SK-N-SH (cell line): ENCODE measurements at regions not wholly inside any gene's neighbourhood (a gene's known extent, or its start where the extent isn't known, plus 50 kb on each side); places are given as distances from the start of the nearest gene placed in this dataset.

Experiments
- CTCF ChIA-PET: fragments of 300-600, 350-600 bp; formaldehyde crosslinking; extraction: SDS; loops from one replicate; lab custom pipeline; 2021; lab: Yijun Ruan, JAX
- POLR2A ChIA-PET: fragments of 350-600 bp; sonication (Branson Sonifier 250); formaldehyde crosslinking; extraction: SDS; loops from one replicate; lab custom pipeline; 2020; ENCODE audit warnings: antibody characterized with exemption, inconsistent platforms; lab: Yijun Ruan, JAX
- DNase-seq: peaks from one replicate; pipeline ENCODE4 v3.0.0; 2012
- H2AFZ ChIP-seq: fragments of 200-600 bp; sonication (generic); 2 replicates; pipeline ENCODE4 v1.8.1; 2016; ENCODE audit warnings: antibody characterized with exemption, mild to moderate bottlenecking, low read depth
- H3F3A ChIP-seq: fragments of 200-600 bp; sonication (generic); replicated peaks from 2 replicates; pipeline ENCODE3; 2016; ENCODE audit warnings: antibody characterized with exemption, mild to moderate bottlenecking; ENCODE audit not compliant: insufficient read depth
- H3K27ac ChIP-seq, 2 experiments: fragments of 200-500 bp in 1 of 2; fragments of 200-600 bp in 1 of 2; sonication (Bioruptor generic) in 1 of 2; sonication (generic), shearing (Covaris generic) in 1 of 2; 2 replicates each; pipeline versions ENCODE4 v1.5.1 to v1.6.1; 2014 to 2016; ENCODE audit warnings: low read depth in 2 of 2, inconsistent platforms in 1 of 2, low read length in 1 of 2, mild to moderate bottlenecking in 1 of 2, mixed read lengths in 1 of 2
- H3K27me3 ChIP-seq: fragments of 200-600 bp; sonication (generic), shearing (Covaris generic); 2 replicates; pipeline ENCODE4 v1.6.1; 2016; ENCODE audit warnings: mixed run types; ENCODE audit not compliant: insufficient read depth
- H3K36me3 ChIP-seq, 2 experiments: fragments of 200-500 bp in 1 of 2; fragments of 200-600 bp in 1 of 2; sonication (Bioruptor generic) in 1 of 2; sonication (generic) in 1 of 2; replicated peaks in 1 of 2; 2 replicates each; pipeline versions ENCODE3 to v1.5.1; 2014 to 2016; ENCODE audit warnings: low read length in 1 of 2, mild to moderate bottlenecking in 1 of 2; ENCODE audit not compliant: insufficient read depth in 2 of 2, control insufficient read depth in 1 of 2
- H3K4me1 ChIP-seq, 2 experiments: fragments of 200-500 bp in 1 of 2; fragments of 200-600 bp in 1 of 2; sonication (Bioruptor generic) in 1 of 2; sonication (generic), shearing (Covaris generic) in 1 of 2; 2 replicates each; pipeline versions ENCODE4 v1.5.1 to v1.6.1; 2014 to 2016; ENCODE audit warnings: low read depth in 1 of 2, low read length in 1 of 2, mixed run types in 1 of 2; ENCODE audit not compliant: insufficient read depth in 2 of 2, control insufficient read depth in 1 of 2
- H3K4me2 ChIP-seq: fragments of 200-600 bp; sonication (generic), shearing (Covaris generic); 2 replicates; pipeline ENCODE4 v1.6.1; 2017; ENCODE audit warnings: mixed run types
- H3K4me3 ChIP-seq, 2 experiments: fragments of 200-500 bp in 1 of 2; fragments of 200-600 bp in 1 of 2; sonication (Bioruptor generic) in 1 of 2; sonication (generic), shearing (Covaris generic) in 1 of 2; 2 replicates each; pipeline versions ENCODE4 v1.5.1 to v1.8.1; 2014 to 2016; ENCODE audit warnings: low read depth in 2 of 2, inconsistent platforms in 1 of 2, low read length in 1 of 2, mild to moderate bottlenecking in 1 of 2, mixed read lengths in 1 of 2, moderate library complexity in 1 of 2
- H3K79me2 ChIP-seq: fragments of 200-600 bp; sonication (generic); 2 replicates; pipeline ENCODE4 v1.8.1; 2017; ENCODE audit warnings: mild to moderate bottlenecking; ENCODE audit not compliant: insufficient read depth
- H3K9ac ChIP-seq: fragments of 200-600 bp; sonication (generic); 2 replicates; pipeline ENCODE4 v1.6.1; 2017; ENCODE audit warnings: mixed run types
- H3K9me2 ChIP-seq: fragments of 200-600 bp; sonication (generic); 2 replicates; pipeline ENCODE4 v1.6.1; 2017; ENCODE audit warnings: mixed run types
- H3K9me3 ChIP-seq: fragments of 200-600 bp; sonication (generic); 2 replicates; pipeline ENCODE4 v1.6.1; 2017; ENCODE audit warnings: mixed run types, mild to moderate bottlenecking, moderate library complexity
- H4K20me1 ChIP-seq: fragments of 200-600 bp; sonication (generic); 2 replicates; pipeline ENCODE4 v1.6.1; 2017; ENCODE audit warnings: mild to moderate bottlenecking, mixed run types; ENCODE audit not compliant: insufficient read depth
- CHD2 ChIP-seq: fragments of 150-350 bp; IDR thresholded peaks from 2 replicates; pipeline ENCODE4 v1.6.1; 2018; ENCODE audit warnings: low read length; ENCODE audit not compliant: partially characterized antibody
- ELF1 ChIP-seq: IDR thresholded peaks from 2 replicates; pipeline ENCODE4 v1.4.0; 2012
- EP300 ChIP-seq, 2 experiments: IDR thresholded peaks; 2 replicates each; pipeline versions ENCODE4 v1.4.0 to v1.6.1; 2012; ENCODE audit warnings: borderline replicate concordance in 1 of 2, low read depth in 1 of 2, low read length in 1 of 2
- FOXJ3 ChIP-seq: sonication (generic); formaldehyde crosslinking; IDR thresholded peaks from 2 replicates; pipeline ENCODE4 v1.5.1; 2020; ENCODE audit warnings: mild to moderate bottlenecking, missing genetic modification reagents
- JUND ChIP-seq: IDR thresholded peaks from 2 replicates; pipeline ENCODE4 v1.4.0; 2012
- MXI1 ChIP-seq: IDR thresholded peaks from 2 replicates; pipeline ENCODE4 v1.6.1; 2012; ENCODE audit warnings: mild to moderate bottlenecking, low read depth, low read length, improper control_type of control experiment
- NFIC ChIP-seq: IDR thresholded peaks from 2 replicates; pipeline ENCODE4 v1.4.0; 2012; ENCODE audit warnings: borderline replicate concordance
- NRF1 ChIP-seq: IDR thresholded peaks from 2 replicates; pipeline ENCODE4 v1.6.1; 2012; ENCODE audit warnings: low read depth, mild to moderate bottlenecking, low read length
- PBX3 ChIP-seq: IDR thresholded peaks from 2 replicates; pipeline ENCODE4; 2012
- POLR2AphosphoS5 ChIP-seq: IDR thresholded peaks from 2 replicates; pipeline ENCODE4 v1.6.1; 2012; ENCODE audit warnings: low read depth, low read length
- SIN3A ChIP-seq: IDR thresholded peaks from 2 replicates; pipeline ENCODE4 v1.6.1; 2012; ENCODE audit warnings: low read depth, mild to moderate bottlenecking, low read length, moderate library complexity, borderline replicate concordance
- SMC3 ChIP-seq: IDR thresholded peaks from 2 replicates; pipeline ENCODE4 v1.6.1; 2012; ENCODE audit warnings: low read depth, low read length, improper control_type of control experiment
- YY1 ChIP-seq: IDR thresholded peaks from 2 replicates; pipeline ENCODE4 v1.4.0; 2012; ENCODE audit warnings: low read depth, mild to moderate bottlenecking
- WGBS: methylation state at CpG from one replicate; pipeline ENCODE4 v1.1.6; 2017; ENCODE audit warnings: low lambda C conversion rate; 5-methylcytosine and 5-hydroxymethylcytosine counted together
- TF ChIP-seq, protein P1 (sequence below): IDR thresholded peaks from 2 replicates; pipeline ENCODE4 v1.4.0; 2012; ENCODE audit warnings: low read depth, borderline replicate concordance
- TF ChIP-seq, protein P2 (sequence below): fragments of 150-350 bp; IDR thresholded peaks from 2 replicates; pipeline ENCODE4 v1.6.1; 2016; ENCODE audit warnings: mild to moderate bottlenecking, low read depth, low read length
- TF ChIP-seq, protein P3 (sequence below): fragments of 200-600 bp; sonication (generic); IDR thresholded peaks from 2 replicates; pipeline ENCODE4 v1.6.1; 2017; ENCODE audit warnings: antibody characterized with exemption, mild to moderate bottlenecking, moderate library complexity
- TF ChIP-seq, protein P4 (sequence below): IDR thresholded peaks from 2 replicates; pipeline ENCODE4 v1.6.1; 2012; ENCODE audit warnings: mild to moderate bottlenecking, low read depth, low read length, moderate library complexity
- TF ChIP-seq, protein P5 (sequence below): fragments of 150-350 bp; IDR thresholded peaks from 2 replicates; pipeline ENCODE4 v1.6.1; 2017; ENCODE audit warnings: antibody characterized with exemption, low read length, low read depth, borderline replicate concordance

- TF ChIP-seq, protein P1, sequence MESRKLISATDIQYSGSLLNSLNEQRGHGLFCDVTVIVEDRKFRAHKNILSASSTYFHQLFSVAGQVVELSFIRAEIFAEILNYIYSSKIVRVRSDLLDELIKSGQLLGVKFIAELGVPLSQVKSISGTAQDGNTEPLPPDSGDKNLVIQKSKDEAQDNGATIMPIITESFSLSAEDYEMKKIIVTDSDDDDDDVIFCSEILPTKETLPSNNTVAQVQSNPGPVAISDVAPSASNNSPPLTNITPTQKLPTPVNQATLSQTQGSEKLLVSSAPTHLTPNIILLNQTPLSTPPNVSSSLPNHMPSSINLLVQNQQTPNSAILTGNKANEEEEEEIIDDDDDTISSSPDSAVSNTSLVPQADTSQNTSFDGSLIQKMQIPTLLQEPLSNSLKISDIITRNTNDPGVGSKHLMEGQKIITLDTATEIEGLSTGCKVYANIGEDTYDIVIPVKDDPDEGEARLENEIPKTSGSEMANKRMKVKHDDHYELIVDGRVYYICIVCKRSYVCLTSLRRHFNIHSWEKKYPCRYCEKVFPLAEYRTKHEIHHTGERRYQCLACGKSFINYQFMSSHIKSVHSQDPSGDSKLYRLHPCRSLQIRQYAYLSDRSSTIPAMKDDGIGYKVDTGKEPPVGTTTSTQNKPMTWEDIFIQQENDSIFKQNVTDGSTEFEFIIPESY = no peak
- TF ChIP-seq ELF1 = no peak
- no peak for TF ChIP-seq PBX3
- no peak for TF ChIP-seq POLR2AphosphoS5
- TF ChIP-seq MXI1 = no peak
- TF ChIP-seq SIN3A = no peak
- TF ChIP-seq, protein P2, sequence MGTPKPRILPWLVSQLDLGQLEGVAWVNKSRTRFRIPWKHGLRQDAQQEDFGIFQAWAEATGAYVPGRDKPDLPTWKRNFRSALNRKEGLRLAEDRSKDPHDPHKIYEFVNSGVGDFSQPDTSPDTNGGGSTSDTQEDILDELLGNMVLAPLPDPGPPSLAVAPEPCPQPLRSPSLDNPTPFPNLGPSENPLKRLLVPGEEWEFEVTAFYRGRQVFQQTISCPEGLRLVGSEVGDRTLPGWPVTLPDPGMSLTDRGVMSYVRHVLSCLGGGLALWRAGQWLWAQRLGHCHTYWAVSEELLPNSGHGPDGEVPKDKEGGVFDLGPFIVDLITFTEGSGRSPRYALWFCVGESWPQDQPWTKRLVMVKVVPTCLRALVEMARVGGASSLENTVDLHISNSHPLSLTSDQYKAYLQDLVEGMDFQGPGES = no peak
- no peak for TF ChIP-seq EP300 (IDR thresholded peaks at IDR 0.05; ENCODE audit: borderline replicate concordance in 1 of 2, low read depth in 1 of 2, low read length in 1 of 2)
- no peak for TF ChIP-seq NFIC
- TF ChIP-seq JUND = no peak
- TF ChIP-seq CHD2 = no peak
- TF ChIP-seq, protein P3, sequence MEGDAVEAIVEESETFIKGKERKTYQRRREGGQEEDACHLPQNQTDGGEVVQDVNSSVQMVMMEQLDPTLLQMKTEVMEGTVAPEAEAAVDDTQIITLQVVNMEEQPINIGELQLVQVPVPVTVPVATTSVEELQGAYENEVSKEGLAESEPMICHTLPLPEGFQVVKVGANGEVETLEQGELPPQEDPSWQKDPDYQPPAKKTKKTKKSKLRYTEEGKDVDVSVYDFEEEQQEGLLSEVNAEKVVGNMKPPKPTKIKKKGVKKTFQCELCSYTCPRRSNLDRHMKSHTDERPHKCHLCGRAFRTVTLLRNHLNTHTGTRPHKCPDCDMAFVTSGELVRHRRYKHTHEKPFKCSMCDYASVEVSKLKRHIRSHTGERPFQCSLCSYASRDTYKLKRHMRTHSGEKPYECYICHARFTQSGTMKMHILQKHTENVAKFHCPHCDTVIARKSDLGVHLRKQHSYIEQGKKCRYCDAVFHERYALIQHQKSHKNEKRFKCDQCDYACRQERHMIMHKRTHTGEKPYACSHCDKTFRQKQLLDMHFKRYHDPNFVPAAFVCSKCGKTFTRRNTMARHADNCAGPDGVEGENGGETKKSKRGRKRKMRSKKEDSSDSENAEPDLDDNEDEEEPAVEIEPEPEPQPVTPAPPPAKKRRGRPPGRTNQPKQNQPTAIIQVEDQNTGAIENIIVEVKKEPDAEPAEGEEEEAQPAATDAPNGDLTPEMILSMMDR = no peak
- no peak overlapping the region for H2AFZ ChIP-seq
- no peaks in the 10 kb centered on the region for H3K4me1 ChIP-seq
- WGBS = 21% methylated on average over 2 of the region's 2 CpGs
- H3K9me3 ChIP-seq = no peaks in the 10 kb centered on the region
- H3K27ac ChIP-seq = no peak overlapping the region
- no peaks in the 10 kb centered on the region for H3F3A ChIP-seq
- H3K79me2 ChIP-seq = no peaks in the 10 kb centered on the region
- no peak overlapping the region for H3K9ac ChIP-seq
- no peak for DNase-seq
- H4K20me1 ChIP-seq = no peaks in the 10 kb centered on the region
- POLR2A ChIA-PET = no interaction called here
- no peaks in the 10 kb centered on the region for H3K36me3 ChIP-seq
- no peak overlapping the region for H3K4me2 ChIP-seq
- H3K27me3 ChIP-seq = no peaks in the 10 kb centered on the region
- no peaks in the 10 kb centered on the region for H3K9me2 ChIP-seq
- H3K4me3 ChIP-seq = no peak overlapping the region
- CTCF ChIA-PET = no interaction called here
Measured at GRCh38 chr5:164713682-164714081, 1208.3 kb downstream of the MAT2B start.

GRCh38 chr5:164721116-164721515 lies 1215.7 kb downstream of the MAT2B start:
- Histone ChIP-seq H3K9ac (no peak overlapping the region), H4K20me1 (no peaks in the 10 kb centered on the region), H2AFZ (no peak overlapping the region), H3K27ac (no peak overlapping the region), H3K4me3 (no peak overlapping the region), H3K27me3 (no peaks in the 10 kb centered on the region), H3K9me2 (no peaks in the 10 kb centered on the region), H3K4me2 (no peak overlapping the region)
- CTCF ChIA-PET = no interaction called here
- POLR2A ChIA-PET = no interaction called here
- no peak for DNase-seq
- TF ChIP-seq SIN3A = no peak
- no peak for TF ChIP-seq FOXJ3 (CRISPR knock-in tag)
- TF ChIP-seq, protein P4, sequence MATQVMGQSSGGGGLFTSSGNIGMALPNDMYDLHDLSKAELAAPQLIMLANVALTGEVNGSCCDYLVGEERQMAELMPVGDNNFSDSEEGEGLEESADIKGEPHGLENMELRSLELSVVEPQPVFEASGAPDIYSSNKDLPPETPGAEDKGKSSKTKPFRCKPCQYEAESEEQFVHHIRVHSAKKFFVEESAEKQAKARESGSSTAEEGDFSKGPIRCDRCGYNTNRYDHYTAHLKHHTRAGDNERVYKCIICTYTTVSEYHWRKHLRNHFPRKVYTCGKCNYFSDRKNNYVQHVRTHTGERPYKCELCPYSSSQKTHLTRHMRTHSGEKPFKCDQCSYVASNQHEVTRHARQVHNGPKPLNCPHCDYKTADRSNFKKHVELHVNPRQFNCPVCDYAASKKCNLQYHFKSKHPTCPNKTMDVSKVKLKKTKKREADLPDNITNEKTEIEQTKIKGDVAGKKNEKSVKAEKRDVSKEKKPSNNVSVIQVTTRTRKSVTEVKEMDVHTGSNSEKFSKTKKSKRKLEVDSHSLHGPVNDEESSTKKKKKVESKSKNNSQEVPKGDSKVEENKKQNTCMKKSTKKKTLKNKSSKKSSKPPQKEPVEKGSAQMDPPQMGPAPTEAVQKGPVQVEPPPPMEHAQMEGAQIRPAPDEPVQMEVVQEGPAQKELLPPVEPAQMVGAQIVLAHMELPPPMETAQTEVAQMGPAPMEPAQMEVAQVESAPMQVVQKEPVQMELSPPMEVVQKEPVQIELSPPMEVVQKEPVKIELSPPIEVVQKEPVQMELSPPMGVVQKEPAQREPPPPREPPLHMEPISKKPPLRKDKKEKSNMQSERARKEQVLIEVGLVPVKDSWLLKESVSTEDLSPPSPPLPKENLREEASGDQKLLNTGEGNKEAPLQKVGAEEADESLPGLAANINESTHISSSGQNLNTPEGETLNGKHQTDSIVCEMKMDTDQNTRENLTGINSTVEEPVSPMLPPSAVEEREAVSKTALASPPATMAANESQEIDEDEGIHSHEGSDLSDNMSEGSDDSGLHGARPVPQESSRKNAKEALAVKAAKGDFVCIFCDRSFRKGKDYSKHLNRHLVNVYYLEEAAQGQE = no peak
- no peak for TF ChIP-seq ELF1
- no peak for TF ChIP-seq YY1
- TF ChIP-seq NRF1 = no peak
- TF ChIP-seq, protein P5, sequence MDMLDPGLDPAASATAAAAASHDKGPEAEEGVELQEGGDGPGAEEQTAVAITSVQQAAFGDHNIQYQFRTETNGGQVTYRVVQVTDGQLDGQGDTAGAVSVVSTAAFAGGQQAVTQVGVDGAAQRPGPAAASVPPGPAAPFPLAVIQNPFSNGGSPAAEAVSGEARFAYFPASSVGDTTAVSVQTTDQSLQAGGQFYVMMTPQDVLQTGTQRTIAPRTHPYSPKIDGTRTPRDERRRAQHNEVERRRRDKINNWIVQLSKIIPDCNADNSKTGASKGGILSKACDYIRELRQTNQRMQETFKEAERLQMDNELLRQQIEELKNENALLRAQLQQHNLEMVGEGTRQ = no peak
- TF ChIP-seq SMC3 = no peak
- TF ChIP-seq MXI1 = no peak
- no peak for TF ChIP-seq NFIC
- TF ChIP-seq, all 33 proteins: peak for 0
- H3K79me2 ChIP-seq = no peaks in the 10 kb centered on the region
- H3K36me3 ChIP-seq = no peaks in the 10 kb centered on the region
- H3K4me1 ChIP-seq = no peaks in the 10 kb centered on the region
- no peaks in the 10 kb centered on the region for H3F3A ChIP-seq
- no peaks in the 10 kb centered on the region for H3K9me3 ChIP-seq
